GM19463 (cell line): ENCODE measurements at regions not wholly inside any gene's neighbourhood (a gene's known extent, or its start where the extent isn't known, plus 50 kb on each side); places are given as distances from the start of the nearest gene placed in this dataset.
"Not testable (repeated sequence)": the region's sequence is repeated elsewhere in the genome, so short reads cannot be mapped to it uniquely, and the experiment has no call there.

Experiments used
- ATAC-seq: cut with Tn5 transposase; IDR thresholded peaks from one replicate; pipeline ENCODE4 v1.9.1; 2021; ENCODE audit warnings: mild to moderate bottlenecking, moderate library complexity; ENCODE audit not compliant: unreplicated experiment

- no peak for ATAC-seq
Measured at GRCh38 chr2:210860276-210860675, 303.9 kb downstream of the CPS1 start.

- ATAC-seq = no peak
Measured at GRCh38 chr2:210861038-210861665, 304.8 kb downstream of the CPS1 start.

- ATAC-seq = no peak
Measured at GRCh38 chr2:210862283-210863065, 306.1 kb downstream of the CPS1 start.

GRCh38 chr2:210863283-210863682 lies 306.9 kb downstream of the CPS1 start:
- no peak for ATAC-seq

GRCh38 chr2:210871566-210871965 lies 315.2 kb downstream of the CPS1 start:
- ATAC-seq = not testable (repeated sequence)

- no peak for ATAC-seq
Measured at GRCh38 chr2:210873631-210874030, 317.2 kb downstream of the CPS1 start.

- no peak for ATAC-seq
Measured at GRCh38 chr2:210884227-210884626, 327.8 kb downstream of the CPS1 start.

- ATAC-seq = no peak
Measured at GRCh38 chr2:210888035-210888434, 331.6 kb downstream of the CPS1 start.

GRCh38 chr2:210895132-210895531 lies 338.7 kb downstream of the CPS1 start:
- ATAC-seq = no peak

- ATAC-seq = no peak
Measured at GRCh38 chr2:210899131-210899530, 342.7 kb downstream of the CPS1 start.

- no peak for ATAC-seq
Measured at GRCh38 chr2:210901326-210901725, 344.9 kb downstream of the CPS1 start.

- no peak for ATAC-seq
Measured at GRCh38 chr2:210912779-210913178, 356.4 kb downstream of the CPS1 start.

GRCh38 chr2:210913461-210913860 lies 357.1 kb downstream of the CPS1 start:
- ATAC-seq = no peak

- ATAC-seq = no peak
Measured at GRCh38 chr2:210915912-210916311, 359.5 kb downstream of the CPS1 start.

- ATAC-seq = no peak
Measured at GRCh38 chr2:210917465-210917864, 361.1 kb downstream of the CPS1 start.

- ATAC-seq = no peak
Measured at GRCh38 chr2:210919128-210919527, 362.7 kb downstream of the CPS1 start.

GRCh38 chr2:210922419-210922818 lies 366.0 kb downstream of the CPS1 start:
- no peak for ATAC-seq

- ATAC-seq = no peak
Measured at GRCh38 chr2:210928714-210929113, 372.3 kb downstream of the CPS1 start.

GRCh38 chr2:210938228-210938627 lies 381.8 kb downstream of the CPS1 start:
- no peak for ATAC-seq

- ATAC-seq = no peak
Measured at GRCh38 chr2:210946395-210946794, 390.0 kb downstream of the CPS1 start.

GRCh38 chr2:210950434-210951060 lies 394.1 kb downstream of the CPS1 start:
- ATAC-seq = not testable (repeated sequence)

- no peak for ATAC-seq
Measured at GRCh38 chr2:210954386-210954907, 398.0 kb downstream of the CPS1 start.
